ENCODE measurements at regions not wholly inside any gene's neighbourhood (a gene's known extent, or its start where the extent isn't known, plus 50 kb on each side); places are given as distances from the start of the nearest gene placed in this dataset.

GRCh38 chr16:9409560-9410493 is 318.4 kb downstream of the HAPSTR1 start:
- intact Hi-C loops (cut with micrococcal nuclease), result no loop called here

GRCh38 chr16:9411426-9411825 is 320.0 kb downstream of the HAPSTR1 start:
- intact Hi-C loops (cut with micrococcal nuclease), result no loop called here

GRCh38 chr16:9412031-9412914 is 320.8 kb downstream of the HAPSTR1 start:
- intact Hi-C loops (cut with micrococcal nuclease), result no loop called here

- intact Hi-C loops (cut with micrococcal nuclease), result no loop called here
Observed at GRCh38 chr16:9412915-9413264, 321.4 kb downstream of the HAPSTR1 start.

GRCh38 chr16:9415545-9415944 is 324.1 kb downstream of the HAPSTR1 start:
- intact Hi-C loops (cut with micrococcal nuclease), result no loop called here

GRCh38 chr16:9417898-9418297 is 326.5 kb downstream of the HAPSTR1 start:
- intact Hi-C loops (cut with micrococcal nuclease), result no loop called here

GRCh38 chr16:9419161-9419560 is 327.7 kb downstream of the HAPSTR1 start:
- intact Hi-C loops (cut with micrococcal nuclease), result no loop called here

- intact Hi-C loops (cut with micrococcal nuclease), result no loop called here
Observed at GRCh38 chr16:9422762-9423513, 331.5 kb downstream of the HAPSTR1 start.

GRCh38 chr16:9425236-9425635 is 333.8 kb downstream of the HAPSTR1 start:
- intact Hi-C loops (cut with micrococcal nuclease), result no loop called here

- intact Hi-C loops (cut with micrococcal nuclease), result no loop called here
Observed at GRCh38 chr16:9428355-9429005, 337.0 kb downstream of the HAPSTR1 start.

GRCh38 chr16:9429646-9430330 is 338.3 kb downstream of the HAPSTR1 start:
- intact Hi-C loops (cut with micrococcal nuclease), result no loop called here

- intact Hi-C loops (cut with micrococcal nuclease), result no loop called here
Observed at GRCh38 chr16:9434659-9435058, 343.2 kb downstream of the HAPSTR1 start.

- intact Hi-C loops (cut with micrococcal nuclease), result no loop called here
Observed at GRCh38 chr16:9436175-9436574, 344.7 kb downstream of the HAPSTR1 start.

GRCh38 chr16:9437115-9437514 is 345.7 kb downstream of the HAPSTR1 start:
- intact Hi-C loops (cut with micrococcal nuclease), result no loop called here

GRCh38 chr16:9438991-9439390 is 347.5 kb downstream of the HAPSTR1 start:
- intact Hi-C loops (cut with micrococcal nuclease), result no loop called here

GRCh38 chr16:9441012-9441411 is 349.6 kb downstream of the HAPSTR1 start:
- intact Hi-C loops (cut with micrococcal nuclease), result no loop called here

- intact Hi-C loops (cut with micrococcal nuclease), result no loop called here
Observed at GRCh38 chr16:9443864-9444263, 352.4 kb downstream of the HAPSTR1 start.

GRCh38 chr16:9446471-9447194 is 355.2 kb downstream of the HAPSTR1 start:
- intact Hi-C loops (cut with micrococcal nuclease), result no loop called here

- intact Hi-C loops (cut with micrococcal nuclease), result no loop called here
Observed at GRCh38 chr16:9447195-9447551, 355.7 kb downstream of the HAPSTR1 start.

GRCh38 chr16:9447699-9448098 is 356.3 kb downstream of the HAPSTR1 start:
- intact Hi-C loops (cut with micrococcal nuclease), result no loop called here
